HG03139 (cell line): ENCODE measurements at regions not wholly inside any gene's neighbourhood (a gene's known extent, or its start where the extent isn't known, plus 50 kb on each side); places are given as distances from the start of the nearest gene placed in this dataset.
"Not testable (repeated sequence)": the region's sequence is repeated elsewhere in the genome, so short reads cannot be mapped to it uniquely, and the experiment has no call there.

Experiments
- ATAC-seq: cut with Tn5 transposase; IDR thresholded peaks from one replicate; pipeline ENCODE4 v1.9.1; 2021; ENCODE audit not compliant: unreplicated experiment

GRCh38 chr2:84158605-84159004 lies 300.5 kb downstream of the SUCLG1 start:
- peak; percentile 55 for ATAC-seq

DNA sequence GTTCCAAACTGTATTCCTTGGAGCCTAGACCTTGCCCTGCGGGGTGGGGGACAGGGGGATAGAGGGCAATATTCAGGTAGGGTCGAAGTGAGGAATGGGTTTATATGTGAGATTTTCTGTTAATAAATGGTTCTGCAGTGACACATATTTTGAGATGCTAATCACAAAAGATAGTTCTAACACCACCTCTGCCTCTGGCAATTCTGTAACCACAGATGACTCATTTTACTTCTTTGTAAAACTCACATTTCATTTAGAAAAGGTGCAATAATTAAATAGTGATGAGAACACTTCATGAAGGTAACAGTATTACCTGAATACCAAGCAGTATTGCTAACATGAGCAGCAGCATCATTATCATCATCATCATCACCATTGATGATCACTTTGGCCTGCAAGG lies 306.6 kb downstream of the SUCLG1 start:
- no peak for ATAC-seq

DNA sequence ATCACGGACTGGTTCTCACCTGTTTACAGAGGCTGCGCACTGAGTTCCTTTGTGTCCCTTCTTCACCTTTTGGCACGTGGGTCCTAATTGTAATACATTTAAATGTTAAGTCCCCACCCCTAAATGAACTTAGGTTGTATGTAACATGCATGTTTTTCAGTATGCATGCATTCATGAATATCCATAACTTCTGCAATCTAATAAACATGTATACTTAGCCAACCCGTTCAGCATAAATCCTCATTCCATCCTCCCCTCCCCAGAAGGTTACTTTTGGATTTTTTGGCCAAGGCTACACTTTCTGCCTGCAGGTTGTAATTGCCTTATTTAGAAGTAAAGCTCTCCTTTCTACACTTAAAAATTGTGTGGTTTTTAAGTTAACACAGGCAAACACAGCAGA lies 314.7 kb downstream of the SUCLG1 start:
- no peak for ATAC-seq

DNA sequence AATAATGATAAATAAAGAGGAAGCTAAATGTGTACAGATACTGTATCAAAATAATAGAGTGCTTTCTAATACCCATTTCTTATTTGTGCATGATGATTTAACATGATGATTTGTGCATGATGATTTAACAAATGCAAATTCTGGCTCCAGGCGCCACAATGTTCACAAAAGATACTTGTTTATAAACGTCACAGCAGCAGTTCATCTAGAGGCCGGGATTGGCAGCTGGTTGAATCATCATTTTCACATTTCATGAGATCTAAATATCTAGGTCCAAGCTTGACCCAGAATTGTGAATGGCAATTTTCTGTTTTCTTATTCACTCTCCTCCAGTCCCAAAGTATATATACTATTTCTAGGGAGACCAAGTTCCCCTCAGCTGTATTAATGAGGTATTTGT lies 322.0 kb downstream of the SUCLG1 start:
- no peak for ATAC-seq

DNA sequence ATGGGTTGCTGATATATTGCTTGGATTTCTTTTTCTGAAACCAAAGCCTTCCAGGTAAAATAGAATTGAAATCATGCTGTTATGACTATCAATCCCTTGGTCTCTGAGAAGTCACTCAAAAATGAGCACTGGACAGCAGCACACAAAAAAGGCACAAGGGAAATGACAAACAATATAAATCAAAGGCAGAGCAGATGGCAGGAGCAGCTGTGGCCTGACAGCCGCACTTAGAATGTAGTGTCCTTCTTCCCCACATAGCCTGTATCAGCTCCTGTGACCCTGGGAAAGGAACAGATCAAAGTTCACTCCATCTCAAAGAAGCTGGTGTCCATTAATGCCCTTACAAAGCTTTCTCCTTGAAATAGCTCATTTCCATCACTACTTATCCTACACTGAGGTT lies 326.7 kb downstream of the SUCLG1 start:
- no peak for ATAC-seq

DNA sequence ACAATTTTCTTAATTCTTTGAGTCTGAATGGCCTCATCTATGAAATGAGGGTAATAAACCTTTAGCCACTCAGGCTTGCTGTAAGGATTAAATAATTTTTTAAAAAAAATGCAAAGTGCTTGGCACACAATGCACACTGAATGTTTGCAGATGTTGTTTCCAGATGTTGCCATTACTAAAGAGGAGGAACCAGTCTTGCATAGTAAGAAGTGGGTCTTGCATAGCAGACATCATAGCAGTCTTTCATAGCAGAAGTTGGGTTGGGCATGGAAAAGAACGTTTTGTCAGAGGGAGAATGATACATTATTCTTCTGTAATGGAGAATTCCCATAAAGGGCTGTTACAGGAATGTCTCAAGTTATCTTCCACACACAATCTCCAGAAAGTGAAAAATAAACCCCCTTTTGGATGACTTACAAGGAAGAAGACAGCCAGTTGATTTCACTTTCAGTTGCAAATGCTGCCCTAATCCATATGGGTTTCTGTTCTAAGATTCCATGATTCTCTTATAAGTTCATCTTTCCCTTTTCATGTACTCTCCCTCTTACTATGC lies 327.7 kb downstream of the SUCLG1 start:
- ATAC-seq: no peak

GRCh38 chr2:84129018-84129417 lies 330.1 kb downstream of the SUCLG1 start:
- ATAC-seq: no peak

DNA sequence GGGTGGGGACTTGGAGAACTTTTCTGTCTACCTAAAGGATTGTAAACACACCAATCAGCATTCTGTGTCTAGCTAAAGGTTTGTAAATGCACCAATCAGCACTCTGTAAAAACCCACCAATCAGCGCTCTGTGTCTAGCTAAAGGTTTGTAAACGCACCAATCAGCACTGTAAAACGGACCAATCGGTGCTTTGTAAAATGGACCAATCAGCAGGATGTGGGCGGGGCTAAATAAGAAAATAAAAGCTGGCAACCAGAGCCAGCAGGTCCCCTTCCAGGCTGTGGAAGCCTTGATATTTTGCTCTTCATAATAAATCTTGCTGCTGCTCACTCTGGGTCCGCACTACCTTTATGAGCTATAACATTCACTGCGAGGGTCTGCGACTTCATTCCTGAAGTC lies 331.3 kb downstream of the SUCLG1 start:
- not testable (repeated sequence) for ATAC-seq

DNA sequence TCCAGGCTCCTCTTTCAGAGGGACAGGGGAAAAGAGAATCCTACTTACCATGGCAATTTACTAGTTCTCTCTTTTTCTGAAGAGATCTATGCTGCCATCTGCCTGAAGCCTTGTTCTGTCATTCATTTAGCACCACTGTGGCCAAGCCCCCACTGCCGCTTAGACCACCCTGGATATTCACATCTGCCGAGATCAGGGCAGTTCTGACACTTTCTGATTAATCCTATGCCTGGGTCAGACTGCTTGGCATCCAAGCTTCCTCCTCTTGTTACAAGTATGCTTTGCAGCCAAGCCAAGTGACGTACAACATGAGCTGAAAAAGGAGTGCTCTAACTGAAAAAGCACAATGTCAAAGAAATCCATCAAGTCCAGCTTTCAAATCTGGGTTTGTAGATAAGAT lies 332.6 kb downstream of the SUCLG1 start:
- ATAC-seq: no peak

DNA sequence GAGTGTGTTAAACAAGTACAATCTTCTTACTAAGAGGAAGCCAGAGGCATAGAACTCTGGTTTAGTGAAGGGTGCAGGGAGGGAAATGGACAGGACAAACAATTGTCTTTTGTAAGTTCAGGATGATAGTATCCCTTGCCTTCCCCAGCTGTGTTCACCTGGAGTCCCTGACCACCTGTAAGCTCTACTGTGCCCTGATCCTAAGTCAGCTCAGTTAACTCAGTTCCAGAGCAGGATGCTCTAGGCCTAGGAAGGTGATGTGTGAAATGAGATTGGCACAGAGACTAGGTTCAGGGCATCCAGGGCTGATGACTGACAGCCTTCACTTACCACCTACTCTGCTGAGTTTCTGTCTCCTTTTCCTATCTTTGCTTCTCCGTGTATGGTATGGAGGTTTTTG lies 333.0 kb downstream of the SUCLG1 start:
- no peak for ATAC-seq

DNA sequence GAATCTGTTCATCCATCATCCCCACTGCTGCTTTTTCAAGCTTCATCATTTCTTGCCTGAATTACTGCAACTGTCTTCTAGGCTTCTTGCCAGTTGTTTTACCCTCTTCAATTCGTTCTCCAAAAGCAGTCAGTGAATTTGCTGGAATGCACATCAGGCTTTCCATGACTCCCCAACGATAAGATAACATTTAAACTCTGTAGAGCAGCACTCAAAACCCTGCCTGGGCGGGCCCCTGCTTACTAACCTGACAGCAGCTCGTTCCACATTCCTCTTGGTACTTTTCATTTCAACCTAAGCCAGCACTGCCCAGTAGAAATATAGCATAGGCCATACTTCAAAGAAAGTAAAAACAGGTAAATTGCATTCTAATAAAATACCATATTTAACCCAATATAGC lies 342.9 kb downstream of the SUCLG1 start:
- no peak for ATAC-seq

- peak; percentile 97 for ATAC-seq
These were observed 343.8 kb downstream of the SUCLG1 start for GRCh38 chr2:84115173-84115857.

GRCh38 chr2:84103816-84104527 lies 355.1 kb downstream of the SUCLG1 start:
- not testable (repeated sequence) for ATAC-seq

- no peak for ATAC-seq
These were observed 356.8 kb downstream of the SUCLG1 start for GRCh38 chr2:84102274-84102673.

DNA sequence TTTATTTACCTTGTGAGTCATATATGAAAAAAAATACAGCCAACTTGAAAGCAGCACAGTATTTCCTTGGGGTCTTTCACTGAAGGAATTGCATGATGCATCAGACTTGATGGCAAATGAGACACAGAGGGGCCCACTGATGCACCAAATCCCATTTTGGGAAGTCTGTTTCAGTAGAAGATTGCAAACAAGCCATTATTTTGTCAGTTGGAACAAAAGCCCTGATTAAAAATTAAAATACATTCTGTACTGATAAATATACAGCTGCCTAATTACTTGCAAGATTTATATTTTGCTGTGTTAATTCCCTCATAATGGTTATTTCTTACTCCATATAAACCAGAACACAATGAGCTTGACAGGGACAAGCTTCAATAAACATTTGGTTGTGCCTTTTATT lies 370.4 kb downstream of the SUCLG1 start:
- ATAC-seq: no peak

DNA sequence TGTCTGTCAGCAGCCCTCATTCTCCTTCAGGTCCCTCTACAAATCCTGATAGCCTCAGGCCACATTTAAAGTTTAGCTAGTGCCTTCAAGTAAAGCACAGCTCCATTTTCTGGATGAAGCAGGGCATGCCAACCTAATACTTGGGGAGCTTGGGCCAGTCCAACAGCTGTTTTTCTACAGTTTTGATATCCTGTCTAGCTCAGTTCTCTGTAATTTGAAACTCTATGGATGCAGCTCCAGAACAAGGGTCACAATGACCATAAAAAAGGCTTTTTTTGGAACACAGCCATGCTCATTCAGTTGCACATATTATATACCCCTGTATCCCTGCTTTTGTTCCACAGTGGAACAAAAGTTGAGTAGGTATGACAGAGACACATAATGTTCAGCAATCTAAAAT lies 373.5 kb downstream of the SUCLG1 start:
- no peak for ATAC-seq

DNA sequence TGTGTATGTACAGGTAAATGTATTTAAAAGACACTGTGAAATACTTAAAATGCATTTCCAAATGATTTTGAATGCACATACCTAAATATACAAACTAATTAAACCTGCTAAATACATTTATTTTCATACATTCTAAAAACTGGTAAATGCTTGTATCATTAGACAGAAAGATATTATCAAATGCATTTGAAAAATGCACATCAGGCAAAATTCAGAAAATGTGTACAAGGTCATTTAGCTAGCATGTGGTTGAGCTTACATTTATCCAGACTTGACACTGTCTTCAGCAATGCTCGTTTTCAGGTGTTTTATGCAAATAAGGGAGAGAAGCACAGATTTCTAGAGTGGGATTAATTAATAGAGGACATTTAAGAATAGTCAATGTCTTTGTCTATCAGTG lies 374.2 kb downstream of the SUCLG1 start:
- no peak for ATAC-seq

DNA sequence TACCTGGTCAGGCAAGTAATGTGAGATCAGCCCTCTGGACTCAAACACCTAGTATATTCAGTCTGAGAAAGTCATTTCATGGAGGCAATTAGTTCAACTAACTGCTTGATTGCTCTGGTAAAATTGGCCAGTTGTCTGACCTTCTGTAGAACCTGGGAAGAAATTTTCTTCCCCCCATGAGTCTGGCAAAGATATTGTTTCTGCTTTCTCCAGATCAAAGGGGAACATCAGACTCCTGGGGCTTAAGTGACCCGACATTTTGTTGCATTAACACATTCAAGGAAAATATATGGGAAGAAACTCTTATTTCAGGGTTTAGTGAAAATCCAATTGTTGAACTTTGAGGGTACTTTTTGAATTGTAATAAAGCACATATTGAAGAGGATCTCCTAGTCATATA lies 375.1 kb downstream of the SUCLG1 start:
- ATAC-seq: no peak

DNA sequence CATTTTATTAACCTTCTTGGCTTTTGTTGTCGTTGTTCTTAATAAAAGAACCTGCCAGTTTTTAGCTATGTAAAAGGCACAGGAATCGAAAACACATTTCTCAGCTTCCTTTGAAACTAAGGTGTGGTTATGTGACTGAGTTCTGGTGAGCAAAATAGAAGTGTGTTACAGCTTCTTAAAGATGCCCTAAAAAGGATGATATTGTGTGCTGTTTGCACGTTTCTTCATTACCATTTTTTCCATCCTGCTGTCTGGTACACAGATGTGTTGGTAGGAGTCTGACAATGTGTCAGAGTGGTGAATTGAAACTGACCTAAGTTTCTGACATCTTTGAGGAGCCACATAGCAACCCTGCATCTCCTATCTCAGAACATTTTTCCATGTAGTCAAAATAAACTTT lies 380.6 kb downstream of the SUCLG1 start:
- no peak for ATAC-seq

DNA sequence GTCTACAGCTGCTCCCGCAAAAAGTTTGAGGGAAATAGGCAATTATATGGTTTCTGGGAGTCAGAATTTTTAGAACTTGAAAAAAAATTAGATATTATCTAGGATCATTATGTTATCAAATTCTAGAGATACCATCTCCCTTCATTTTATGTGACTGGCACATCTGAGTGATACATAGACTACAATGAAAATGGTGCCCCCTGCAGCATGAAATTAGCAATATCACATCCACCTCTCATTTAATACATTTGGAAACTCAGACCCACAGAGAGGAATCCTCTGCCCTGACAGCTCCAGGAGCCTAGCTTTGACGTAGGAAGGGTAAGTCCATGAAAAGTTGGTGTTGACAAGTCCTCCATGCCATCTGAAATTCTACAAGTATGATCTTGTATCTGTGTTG lies 381.6 kb downstream of the SUCLG1 start:
- ATAC-seq: no peak

DNA sequence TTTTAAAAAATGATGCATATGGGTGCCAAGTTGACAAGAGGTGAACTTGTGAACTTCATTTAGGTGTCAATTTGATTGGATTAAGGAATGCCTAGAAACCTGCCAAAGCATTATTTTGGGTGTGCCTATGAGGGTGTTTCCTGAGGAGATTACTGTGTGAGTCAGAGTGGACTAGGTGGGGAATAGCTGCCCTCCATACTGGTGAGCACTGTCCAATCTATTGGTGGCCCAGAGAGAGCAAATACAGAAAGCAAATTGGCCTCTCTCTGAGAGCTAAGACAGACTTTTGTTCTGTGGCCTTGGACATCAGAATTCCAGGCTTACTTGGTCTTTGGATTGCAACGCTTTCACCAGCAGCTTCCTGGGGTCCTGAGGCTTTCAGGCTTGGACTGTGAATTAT lies 388.0 kb downstream of the SUCLG1 start:
- no peak for ATAC-seq

- no peak for ATAC-seq
These were observed 393.2 kb downstream of the SUCLG1 start for GRCh38 chr2:84065857-84066256.
